Right lobe of liver (tissue), 4 donors: ENCODE measurements at regions not wholly inside any gene's neighbourhood (a gene's known extent, or its start where the extent isn't known, plus 50 kb on each side); places are given as distances from the start of the nearest gene placed in this dataset.
"Not testable (repeated sequence)": the region's sequence is repeated elsewhere in the genome, so short reads cannot be mapped to it uniquely, and the experiment has no call there.

Source experiments
- POLR2A ChIP-seq: fragments of 450-650 bp; IDR thresholded peaks from one replicate; pipeline ENCODE4 v1.6.1; 2017; ENCODE audit warnings: antibody characterized with exemption, mild to moderate bottlenecking
- TF ChIP-seq, protein P1 (sequence below), 4 donors: fragments of 200-600 bp in 3 of 4; fragments of 450-650 bp in 1 of 4; IDR thresholded peaks; one replicate each; pipeline versions ENCODE4 v1.5.1 to v1.8.0; 2016 to 2022; ENCODE audit warnings: antibody characterized with exemption in 4 of 4, mild to moderate bottlenecking in 2 of 4
- donor health status: DM: no; HTN: no; CAD: no.
- donor health status: DM: no; HTN: no; CAD: no.
- donor health status: DM: no; HTN: yes; CAD: no.

DNA sequence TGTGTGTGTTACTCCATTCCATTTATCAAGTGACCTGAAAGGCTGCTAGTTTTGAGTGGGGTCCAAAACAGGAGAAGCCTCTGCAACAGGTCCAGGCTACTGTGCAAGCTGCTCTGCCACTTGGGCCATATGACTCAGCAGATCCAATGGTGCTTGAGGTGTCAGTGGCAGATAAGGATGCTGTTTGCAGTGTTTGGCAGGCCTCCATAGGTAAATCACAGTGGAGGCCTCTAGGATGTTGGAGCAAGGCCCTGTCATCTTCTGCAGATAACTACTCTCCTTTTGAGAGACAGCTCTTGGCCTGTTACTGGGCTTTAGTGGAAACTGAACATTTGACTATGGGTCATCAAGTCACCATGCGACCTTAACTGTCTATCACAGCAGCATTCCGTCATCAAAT is 52.3 kb upstream of the SMARCAD1 start:
- TF ChIP-seq, protein P1, sequence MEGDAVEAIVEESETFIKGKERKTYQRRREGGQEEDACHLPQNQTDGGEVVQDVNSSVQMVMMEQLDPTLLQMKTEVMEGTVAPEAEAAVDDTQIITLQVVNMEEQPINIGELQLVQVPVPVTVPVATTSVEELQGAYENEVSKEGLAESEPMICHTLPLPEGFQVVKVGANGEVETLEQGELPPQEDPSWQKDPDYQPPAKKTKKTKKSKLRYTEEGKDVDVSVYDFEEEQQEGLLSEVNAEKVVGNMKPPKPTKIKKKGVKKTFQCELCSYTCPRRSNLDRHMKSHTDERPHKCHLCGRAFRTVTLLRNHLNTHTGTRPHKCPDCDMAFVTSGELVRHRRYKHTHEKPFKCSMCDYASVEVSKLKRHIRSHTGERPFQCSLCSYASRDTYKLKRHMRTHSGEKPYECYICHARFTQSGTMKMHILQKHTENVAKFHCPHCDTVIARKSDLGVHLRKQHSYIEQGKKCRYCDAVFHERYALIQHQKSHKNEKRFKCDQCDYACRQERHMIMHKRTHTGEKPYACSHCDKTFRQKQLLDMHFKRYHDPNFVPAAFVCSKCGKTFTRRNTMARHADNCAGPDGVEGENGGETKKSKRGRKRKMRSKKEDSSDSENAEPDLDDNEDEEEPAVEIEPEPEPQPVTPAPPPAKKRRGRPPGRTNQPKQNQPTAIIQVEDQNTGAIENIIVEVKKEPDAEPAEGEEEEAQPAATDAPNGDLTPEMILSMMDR (IDR thresholded peaks at IDR 0.05): not testable (repeated sequence)
- TF ChIP-seq POLR2A: not testable (repeated sequence)
